Hepatic stellate cell (primary cell): ENCODE measurements at regions not wholly inside any gene's neighbourhood (a gene's known extent, or its start where the extent isn't known, plus 50 kb on each side); places are given as distances from the start of the nearest gene placed in this dataset.
"Not testable (repeated sequence)": the region's sequence is repeated elsewhere in the genome, so short reads cannot be mapped to it uniquely, and the experiment has no call there.

Experiments
- DNase-seq: peaks from one replicate; pipeline ENCODE4 v3.0.0; 2011; ENCODE audit warnings: low spot score

DNA sequence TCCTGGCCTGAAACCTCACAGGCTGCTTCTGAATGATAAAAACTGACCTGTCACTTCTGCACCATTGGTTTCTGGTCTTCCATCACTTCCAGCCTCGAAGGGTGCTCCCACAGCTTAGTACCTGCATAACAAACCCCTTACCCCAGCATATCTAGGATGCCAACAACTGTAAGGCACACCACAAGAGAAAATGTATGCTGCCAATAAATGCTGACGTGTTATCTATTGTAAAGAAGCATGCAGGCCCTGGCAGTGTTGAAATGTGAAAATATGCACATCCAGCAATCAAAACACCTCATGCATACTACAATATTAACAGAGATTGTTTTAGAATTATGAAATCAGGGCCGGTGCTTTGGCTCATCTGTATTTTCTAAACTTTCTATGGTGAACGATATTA, 242.0 kb upstream of the NSMCE3 start:
- no peak for DNase-seq

DNA sequence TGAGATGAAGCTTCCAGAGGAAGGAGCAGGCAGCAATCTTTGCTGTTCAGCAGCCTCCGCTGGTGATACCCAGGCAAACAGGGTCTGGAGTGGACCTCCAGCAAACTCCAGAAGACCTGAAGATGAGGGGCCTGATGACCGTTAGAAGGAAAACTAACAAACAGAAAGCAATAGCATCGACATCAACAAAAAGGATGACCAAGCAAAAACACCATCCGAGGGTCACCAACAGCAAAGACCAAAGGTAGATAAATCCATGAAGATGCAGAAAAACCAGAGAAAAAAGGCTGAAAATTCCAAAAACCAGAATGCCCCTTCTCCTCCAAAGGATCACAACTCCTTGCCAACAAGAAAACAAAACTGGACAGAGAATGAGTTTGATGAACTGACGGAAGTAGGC, 235.9 kb upstream of the NSMCE3 start:
- DNase-seq, result not testable (repeated sequence)

GRCh38 chr15:29490747-29491471, 221.3 kb upstream of the NSMCE3 start:
- no peak for DNase-seq

- no peak for DNase-seq
These were observed 211.3 kb upstream of the NSMCE3 start for GRCh38 chr15:29480949-29481348.

GRCh38 chr15:29480278-29480677, 210.7 kb upstream of the NSMCE3 start:
- no peak for DNase-seq

DNA sequence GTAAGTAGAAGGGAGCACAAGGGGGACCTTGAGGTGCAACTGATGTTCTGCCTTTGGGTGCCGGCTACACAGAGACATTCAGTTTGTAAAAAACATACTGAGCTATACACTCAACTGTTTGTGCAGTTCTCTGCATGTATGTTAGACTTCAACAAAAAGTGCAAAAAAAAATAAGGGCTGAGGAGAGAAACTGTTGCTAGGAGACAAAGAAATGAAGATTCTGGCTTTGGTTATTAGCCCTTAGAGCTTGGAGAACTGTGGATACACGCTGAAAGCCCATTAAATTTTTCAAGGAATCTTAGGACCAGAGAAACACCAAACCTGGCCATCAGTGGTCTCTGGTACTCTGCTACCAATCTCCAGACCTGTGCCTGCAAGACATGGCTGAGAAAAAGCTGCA, 207.6 kb upstream of the NSMCE3 start:
- no peak for DNase-seq

GRCh38 chr15:29476503-29477080, 207.0 kb upstream of the NSMCE3 start:
- no peak for DNase-seq

- DNase-seq, result no peak
These were observed 205.5 kb upstream of the NSMCE3 start for GRCh38 chr15:29475096-29475495.

GRCh38 chr15:29473621-29474105, 204.0 kb upstream of the NSMCE3 start:
- no peak for DNase-seq

GRCh38 chr15:29472901-29473445, 203.4 kb upstream of the NSMCE3 start:
- DNase-seq, result no peak

DNA sequence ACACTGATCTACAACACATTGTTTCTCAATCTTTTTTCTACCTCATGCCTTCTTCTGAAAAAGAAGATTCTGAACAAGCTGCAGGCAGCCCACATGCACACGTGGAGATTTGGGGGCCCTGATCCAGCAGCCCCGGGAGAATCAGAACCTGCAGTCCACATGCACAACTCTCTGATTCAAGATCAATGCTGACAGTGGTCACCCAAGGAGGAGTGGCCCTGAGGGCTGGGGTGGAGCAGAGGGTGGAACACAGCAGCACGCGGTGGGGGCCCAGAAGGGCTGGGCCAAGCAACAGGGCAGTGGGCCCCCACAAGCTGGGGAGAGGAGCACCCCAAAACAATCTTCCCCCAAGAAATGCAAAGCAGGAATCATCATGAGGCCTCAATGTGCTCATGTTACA, 202.1 kb upstream of the NSMCE3 start:
- no peak for DNase-seq

- no peak for DNase-seq
These were observed 201.7 kb upstream of the NSMCE3 start for GRCh38 chr15:29471306-29471705.

GRCh38 chr15:29470794-29471193, 201.2 kb upstream of the NSMCE3 start:
- DNase-seq, result no peak

DNA sequence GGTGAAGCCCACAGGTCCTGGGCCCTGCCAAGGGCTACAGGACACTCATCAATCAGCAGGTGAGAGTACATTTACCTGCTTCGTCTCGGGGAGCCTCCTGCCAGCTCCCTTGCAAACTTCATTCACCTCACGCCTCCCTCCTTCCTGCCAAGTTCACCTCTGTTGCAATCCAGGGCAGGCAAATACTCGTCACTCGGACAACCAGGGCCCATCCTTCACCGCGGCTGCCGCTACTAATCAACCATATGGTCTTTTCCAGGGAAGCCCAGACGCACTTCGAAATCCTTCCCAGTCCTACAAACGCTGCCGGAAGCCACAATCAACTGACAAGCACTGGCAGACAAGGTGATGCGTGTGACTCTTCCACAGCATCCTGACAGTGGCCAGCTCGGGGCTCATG, 200.7 kb upstream of the NSMCE3 start:
- no peak for DNase-seq

DNA sequence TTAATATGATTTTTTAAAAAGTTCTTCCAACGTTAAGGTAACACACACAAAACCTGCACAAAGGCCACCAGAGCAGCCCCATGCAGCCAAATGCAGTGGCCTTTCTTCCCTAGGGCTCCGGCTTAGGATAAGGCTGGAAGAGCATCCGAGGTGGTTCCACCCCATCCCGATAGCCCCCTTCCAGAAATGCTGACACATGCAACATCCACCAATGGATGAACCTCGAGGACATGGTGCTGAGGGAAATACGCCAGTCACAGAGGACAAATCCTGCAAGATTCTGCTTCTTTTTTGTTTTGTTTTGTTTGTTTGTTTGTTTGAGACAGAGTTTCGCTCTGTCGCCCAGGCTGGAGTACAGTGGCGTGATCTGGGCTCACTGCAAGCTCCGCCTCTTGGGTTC, 199.3 kb upstream of the NSMCE3 start:
- DNase-seq, result no peak

- no peak for DNase-seq
These were observed 197.5 kb upstream of the NSMCE3 start for GRCh38 chr15:29467091-29467490.

DNA sequence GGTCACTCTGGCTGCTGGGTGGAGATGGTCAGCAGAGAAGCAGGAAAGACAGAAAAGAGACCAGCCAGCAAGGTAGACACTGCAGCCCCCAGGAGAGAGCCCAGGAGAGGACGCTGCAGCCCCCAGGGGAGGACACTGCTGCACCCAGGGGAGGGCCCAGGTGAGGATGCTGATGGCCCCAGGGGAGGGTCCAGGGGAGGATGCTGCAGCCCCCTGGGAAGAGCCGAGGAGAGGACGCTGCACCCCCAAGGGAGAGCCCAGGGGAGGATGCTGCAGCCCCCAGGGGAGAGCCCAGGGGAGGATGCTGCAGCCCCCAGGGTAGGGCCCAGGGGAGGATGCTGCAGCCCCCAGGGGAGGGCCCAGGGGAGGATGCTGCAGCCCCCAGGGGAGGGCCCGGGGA, 196.7 kb upstream of the NSMCE3 start:
- no peak for DNase-seq

- no peak for DNase-seq
These were observed 196.2 kb upstream of the NSMCE3 start for GRCh38 chr15:29465816-29466215.

- no peak for DNase-seq
These were observed 195.6 kb upstream of the NSMCE3 start for GRCh38 chr15:29465196-29465595.

GRCh38 chr15:29461877-29462276, 192.3 kb upstream of the NSMCE3 start:
- no peak for DNase-seq

DNA sequence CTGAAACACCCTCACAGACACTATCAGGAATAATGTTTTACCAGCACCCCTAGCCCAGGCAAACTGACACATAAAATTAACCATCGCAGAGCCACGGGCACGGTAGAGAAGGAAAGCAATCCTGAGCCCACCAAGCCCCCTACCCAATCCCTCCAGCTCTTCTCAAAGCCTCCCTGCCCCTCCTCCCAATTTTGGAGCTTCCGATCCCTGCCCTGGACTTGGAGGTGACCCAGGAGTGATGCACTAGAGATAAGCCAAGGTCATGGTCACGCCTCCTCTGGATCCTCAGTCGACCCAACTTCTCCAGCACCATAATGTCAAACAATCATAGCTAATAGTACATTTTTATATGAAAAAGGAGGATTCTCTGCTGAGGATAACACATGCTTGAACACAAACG, 188.7 kb upstream of the NSMCE3 start:
- DNase-seq, result no peak

- DNase-seq, result no peak
These were observed 188.1 kb upstream of the NSMCE3 start for GRCh38 chr15:29457729-29458128.

DNA sequence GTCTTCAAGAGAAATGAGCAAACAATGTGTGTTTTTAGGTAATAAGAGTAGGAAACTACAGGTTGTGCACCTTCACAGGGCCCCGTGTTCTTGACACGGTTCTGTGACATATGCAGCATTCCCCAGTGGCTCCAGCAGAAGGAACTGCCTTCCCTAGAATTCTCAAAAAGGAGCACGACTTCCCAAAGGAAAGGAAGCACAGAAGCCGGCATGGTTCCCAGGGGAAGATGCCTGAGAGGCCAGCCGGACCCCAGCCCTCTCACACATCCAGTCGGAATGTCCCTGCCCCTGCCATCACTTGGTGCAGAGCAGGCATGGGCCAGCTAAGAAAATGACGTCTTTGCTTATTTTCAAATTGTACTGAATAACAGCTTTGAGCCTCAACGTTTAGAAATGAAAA, 187.3 kb upstream of the NSMCE3 start:
- DNase-seq, result no peak

DNA sequence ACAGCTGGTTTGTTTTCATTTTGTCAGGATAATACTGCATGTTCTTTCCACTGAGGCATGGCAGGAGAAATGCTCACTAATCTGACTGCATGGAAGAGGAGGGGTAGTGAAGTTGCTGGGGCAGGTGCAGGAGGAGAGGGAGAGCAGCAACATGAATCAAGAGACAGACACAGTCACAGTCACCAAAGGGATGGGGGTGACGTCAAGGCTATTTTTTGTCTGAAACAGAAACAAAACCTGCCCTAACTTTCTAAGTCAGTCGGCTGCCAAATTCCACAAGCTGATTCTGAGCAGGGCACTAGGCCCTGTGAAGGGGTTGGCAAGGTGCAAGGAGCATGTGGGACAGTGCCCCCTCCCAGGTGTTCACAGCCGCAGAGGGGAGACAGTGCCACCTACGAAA, 186.6 kb upstream of the NSMCE3 start:
- no peak for DNase-seq
